ENCODE measurements at regions not wholly inside any gene's neighbourhood (a gene's known extent, or its start where the extent isn't known, plus 50 kb on each side); places are given as distances from the start of the nearest gene placed in this dataset.
"Not testable (repeated sequence)": the region's sequence is repeated elsewhere in the genome, so short reads cannot be mapped to it uniquely, and the experiment has no call there.

DNA sequence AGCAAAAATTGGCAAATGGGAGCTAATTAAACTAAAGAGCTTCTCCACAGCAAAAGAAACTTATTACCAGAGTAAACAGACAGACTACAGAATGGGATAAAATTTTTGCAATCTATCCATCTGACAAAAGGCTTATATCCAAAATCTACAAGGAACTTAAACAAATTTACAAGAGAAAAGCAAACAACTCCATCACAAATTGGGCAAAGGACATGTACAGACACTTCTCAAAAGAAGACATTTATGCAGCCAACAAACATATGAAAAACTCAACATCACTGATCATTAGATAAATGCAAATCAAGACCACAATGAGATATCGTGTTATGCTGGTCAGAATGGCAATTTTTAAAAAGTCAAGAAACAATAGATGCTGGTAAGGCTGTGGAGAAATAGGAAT lies 315.6 kb downstream of the DMAC1 start:
- TF ChIP-seq, protein P1, sequence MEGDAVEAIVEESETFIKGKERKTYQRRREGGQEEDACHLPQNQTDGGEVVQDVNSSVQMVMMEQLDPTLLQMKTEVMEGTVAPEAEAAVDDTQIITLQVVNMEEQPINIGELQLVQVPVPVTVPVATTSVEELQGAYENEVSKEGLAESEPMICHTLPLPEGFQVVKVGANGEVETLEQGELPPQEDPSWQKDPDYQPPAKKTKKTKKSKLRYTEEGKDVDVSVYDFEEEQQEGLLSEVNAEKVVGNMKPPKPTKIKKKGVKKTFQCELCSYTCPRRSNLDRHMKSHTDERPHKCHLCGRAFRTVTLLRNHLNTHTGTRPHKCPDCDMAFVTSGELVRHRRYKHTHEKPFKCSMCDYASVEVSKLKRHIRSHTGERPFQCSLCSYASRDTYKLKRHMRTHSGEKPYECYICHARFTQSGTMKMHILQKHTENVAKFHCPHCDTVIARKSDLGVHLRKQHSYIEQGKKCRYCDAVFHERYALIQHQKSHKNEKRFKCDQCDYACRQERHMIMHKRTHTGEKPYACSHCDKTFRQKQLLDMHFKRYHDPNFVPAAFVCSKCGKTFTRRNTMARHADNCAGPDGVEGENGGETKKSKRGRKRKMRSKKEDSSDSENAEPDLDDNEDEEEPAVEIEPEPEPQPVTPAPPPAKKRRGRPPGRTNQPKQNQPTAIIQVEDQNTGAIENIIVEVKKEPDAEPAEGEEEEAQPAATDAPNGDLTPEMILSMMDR (conservative IDR thresholded peaks at IDR 0.05; ENCODE audit: low read length) = not testable (repeated sequence)
- TF ChIP-seq EZH2phosphoT487 (IDR thresholded peaks at IDR 0.05; ENCODE audit: borderline replicate concordance) = not testable (repeated sequence)

All from Loucy (cell line).